ENCODE measurements at regions not wholly inside any gene's neighbourhood (a gene's known extent, or its start where the extent isn't known, plus 50 kb on each side); places are given as distances from the start of the nearest gene placed in this dataset.

DNA sequence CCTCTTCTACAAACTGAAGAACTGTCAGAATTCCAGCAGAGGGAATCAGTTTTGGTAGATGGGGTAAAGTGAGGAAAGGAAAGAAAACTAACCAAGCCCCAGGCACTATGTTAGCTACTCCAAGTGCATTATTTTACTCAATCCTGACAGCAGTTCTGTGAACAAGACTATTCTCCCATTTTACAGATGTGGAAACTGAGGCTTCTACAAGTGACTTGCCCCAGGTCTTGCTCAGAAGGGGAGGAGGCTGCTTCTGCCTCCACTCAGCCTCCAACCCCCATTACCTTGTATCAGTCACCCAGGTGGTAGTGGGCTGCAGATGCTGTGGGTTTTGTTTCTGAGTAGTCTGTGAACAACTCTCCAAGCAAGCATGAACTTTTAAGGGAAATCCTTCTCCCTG lies 315.2 kb upstream of the MAF start:
- TF ChIP-seq EZH2 (IDR thresholded peaks at IDR 0.05) (no peak), POLR2AphosphoS5 (IDR thresholded peaks at IDR 0.05; ENCODE audit: borderline replicate concordance, low read depth, low read length) (no peak)
